C4-2B (cell line): ENCODE measurements at regions not wholly inside any gene's neighbourhood (a gene's known extent, or its start where the extent isn't known, plus 50 kb on each side); places are given as distances from the start of the nearest gene placed in this dataset.

Experiments
- CTCF ChIP-seq: fragments of 450-650 bp; conservative IDR thresholded peaks from 2 replicates; pipeline ENCODE4 v1.5.1; 2017; ENCODE audit warnings: mild to moderate bottlenecking
- ZFX ChIP-seq: fragments of 450-650 bp; IDR thresholded peaks from 2 replicates; pipeline ENCODE4 v1.6.1; 2017

- no peak for TF ChIP-seq CTCF
- no peak for TF ChIP-seq ZFX
Observed at GRCh38 chr3:22122567-22122966, 371.6 kb upstream of the ZNF385D start.
